H9 (cell line): ENCODE measurements at regions not wholly inside any gene's neighbourhood (a gene's known extent, or its start where the extent isn't known, plus 50 kb on each side); places are given as distances from the start of the nearest gene placed in this dataset.

Source experiments
- DNase-seq: peaks from one replicate; pipeline ENCODE4 v3.0.0-alpha.2; 2017
- H2AFZ ChIP-seq: one replicate; pipeline ENCODE4 v1.6.1; 2013; ENCODE audit warnings: mild to moderate bottlenecking, low read length, control low read depth, moderate library complexity
- H2AK5ac ChIP-seq: 2 replicates; pipeline ENCODE4 v1.6.1; 2013; ENCODE audit warnings: low read length, control low read depth, mixed read lengths; ENCODE audit not compliant: insufficient read length
- H2BK120ac ChIP-seq: one replicate; pipeline ENCODE4 v1.6.1; 2013; ENCODE audit warnings: low read depth, mild to moderate bottlenecking, low read length, control low read depth, inconsistent platforms; ENCODE audit not compliant: poor library complexity, severe bottlenecking
- H2BK12ac ChIP-seq: 2 replicates; pipeline ENCODE4 v1.6.1; 2013; ENCODE audit warnings: low read length, control low read depth, mixed read lengths, low read depth; ENCODE audit not compliant: insufficient read length
- H2BK15ac ChIP-seq: 2 replicates; pipeline ENCODE4 v1.6.1; 2013; ENCODE audit warnings: low read depth, low read length, control low read depth
- H2BK20ac ChIP-seq: one replicate; pipeline ENCODE4 v1.6.1; 2013; ENCODE audit warnings: low read depth, mild to moderate bottlenecking, low read length, control low read depth, inconsistent platforms; ENCODE audit not compliant: poor library complexity, severe bottlenecking
- H2BK5ac ChIP-seq: 2 replicates; pipeline ENCODE4 v1.6.1; 2013; ENCODE audit warnings: low read length, control low read depth, mixed read lengths; ENCODE audit not compliant: insufficient read length
- H3K14ac ChIP-seq: 2 replicates; pipeline ENCODE4 v1.6.1; 2013; ENCODE audit warnings: low read length, control low read depth; ENCODE audit not compliant: insufficient read depth
- H3K18ac ChIP-seq: 2 replicates; pipeline ENCODE4 v1.6.1; 2013; ENCODE audit warnings: low read depth, mild to moderate bottlenecking, mixed read lengths, low read length, control low read depth; ENCODE audit not compliant: insufficient read length
- H3K23ac ChIP-seq: 2 replicates; pipeline ENCODE4 v1.6.1; 2013; ENCODE audit warnings: low read length, control low read depth, mixed read lengths, low read depth; ENCODE audit not compliant: insufficient read length
- H3K23me2 ChIP-seq: 2 replicates; pipeline ENCODE4 v1.6.1; 2013; ENCODE audit warnings: low read depth, mild to moderate bottlenecking, mixed read lengths, low read length, control low read depth; ENCODE audit not compliant: insufficient read length, poor library complexity, severe bottlenecking
- H3K27ac ChIP-seq: 2 replicates; pipeline ENCODE4 v1.5.1; 2013; ENCODE audit warnings: low read length, control low read depth, mixed read lengths, low read depth; ENCODE audit not compliant: insufficient read length
- H3K27me3 ChIP-seq: 2 replicates; pipeline ENCODE4 v1.6.1; 2013; ENCODE audit warnings: low read length, control low read depth, inconsistent platforms; ENCODE audit not compliant: insufficient read depth
- H3K4ac ChIP-seq: 2 replicates; pipeline ENCODE4 v1.6.1; 2013; ENCODE audit warnings: low read depth, mild to moderate bottlenecking, control low read depth, inconsistent platforms, low read length, moderate library complexity
- H3K4me1 ChIP-seq: 2 replicates; pipeline ENCODE4 v1.6.1; 2013; ENCODE audit warnings: low read length, control low read depth, inconsistent platforms; ENCODE audit not compliant: insufficient read depth
- H3K4me2 ChIP-seq: 2 replicates; pipeline ENCODE4 v1.6.1; 2013; ENCODE audit warnings: low read length, control low read depth, mixed read lengths; ENCODE audit not compliant: insufficient read length, insufficient read depth
- H3K56ac ChIP-seq: 2 replicates; pipeline ENCODE4 v1.6.1; 2013; ENCODE audit warnings: low read depth, mild to moderate bottlenecking, mixed read lengths, low read length, control low read depth; ENCODE audit not compliant: insufficient read length
- H3K79me1 ChIP-seq: 2 replicates; pipeline ENCODE4 v1.6.1; 2013; ENCODE audit warnings: low read depth, mild to moderate bottlenecking, moderate library complexity, low read length, control low read depth, inconsistent platforms; ENCODE audit not compliant: insufficient read depth, poor library complexity, severe bottlenecking
- H3K79me2 ChIP-seq: 2 replicates; pipeline ENCODE4 v1.6.1; 2013; ENCODE audit warnings: low read length, control low read depth, inconsistent platforms; ENCODE audit not compliant: insufficient read depth
- H3K9ac ChIP-seq: 2 replicates; pipeline ENCODE4 v1.6.1; 2013; ENCODE audit warnings: low read length, control low read depth, mixed read lengths; ENCODE audit not compliant: insufficient read length; ENCODE audit errors: extremely low read depth
- H3K9me3 ChIP-seq: one replicate; pipeline ENCODE4 v1.6.1; 2013; ENCODE audit warnings: low read depth, low read length, inconsistent platforms; ENCODE audit not compliant: control insufficient read depth
- H3T11ph ChIP-seq: one replicate; pipeline ENCODE4 v1.6.1; 2013; ENCODE audit warnings: mild to moderate bottlenecking, low read length, control low read depth, inconsistent platforms
- H4K20me1 ChIP-seq: one replicate; pipeline ENCODE4 v1.6.1; 2013; ENCODE audit not compliant: control insufficient read depth, insufficient read length, insufficient read depth
- H4K5ac ChIP-seq: 2 replicates; pipeline ENCODE4 v1.6.1; 2013; ENCODE audit warnings: low read depth, mild to moderate bottlenecking, mixed read lengths, low read length, control low read depth; ENCODE audit not compliant: insufficient read length
- H4K8ac ChIP-seq: replicated peaks from 2 replicates; pipeline ENCODE4 v1.6.1; 2013; ENCODE audit warnings: low read length, control low read depth, mixed read lengths, low read depth; ENCODE audit not compliant: insufficient read length
- H4K91ac ChIP-seq: 2 replicates; pipeline ENCODE4 v1.6.1; 2013; ENCODE audit warnings: low read depth, mild to moderate bottlenecking, moderate library complexity, mixed read lengths, low read length, control low read depth; ENCODE audit not compliant: insufficient read length
- H3K27ac Mint-ChIP-seq, 3 experiments: 2 replicates in 2 of 3; 3 replicates in 1 of 3; pipeline ENCODE4 v1.8.0; 2020 to 2021; ENCODE audit warnings: mixed read lengths in 3 of 3, mild to moderate bottlenecking in 1 of 3, moderate library complexity in 1 of 3
- H3K27me3 Mint-ChIP-seq: 2 replicates; pipeline ENCODE4 v1.8.0; 2021; ENCODE audit warnings: low read depth, mild to moderate bottlenecking, moderate library complexity, mixed read lengths
- H3K36me3 Mint-ChIP-seq, 3 experiments: 2 replicates in 2 of 3; 3 replicates in 1 of 3; pipeline ENCODE4 v1.8.0; 2020 to 2021; ENCODE audit warnings: low read depth in 3 of 3, mixed read lengths in 3 of 3; ENCODE audit not compliant: insufficient read depth in 1 of 3
- H3K4me1 Mint-ChIP-seq, 2 experiments: 2 replicates each; pipeline ENCODE4 v1.8.0; 2020; ENCODE audit warnings: mixed read lengths in 2 of 2
- H3K4me3 Mint-ChIP-seq, 2 experiments: 2 replicates in 1 of 2; 3 replicates in 1 of 2; pipeline ENCODE4 v1.8.0; 2020 to 2021; ENCODE audit warnings: mild to moderate bottlenecking in 2 of 2, mixed read lengths in 2 of 2, moderate library complexity in 1 of 2
- H3K9me3 Mint-ChIP-seq, 2 experiments: 2 replicates in 1 of 2; 3 replicates in 1 of 2; pipeline ENCODE4 v1.8.0; 2020; ENCODE audit warnings: mild to moderate bottlenecking in 2 of 2, mixed read lengths in 2 of 2, moderate library complexity in 1 of 2
- CTCF ChIP-seq: fragments of 200-600 bp; sonication (generic); conservative IDR thresholded peaks from 3 replicates; pipeline ENCODE4 v1.8.0; 2021; ENCODE audit warnings: antibody characterized with exemption, mild to moderate bottlenecking
- WGBS: extraction: QIAGEN DNeasy Blood & Tissue Kit; methylation state at CpG from one replicate; pipeline ENCODE4 v1.1.7; 2013; ENCODE audit warnings: missing lambda C conversion rate, low lambda C conversion rate, mixed read lengths; ENCODE audit not compliant: insufficient read length; ENCODE audit errors: extremely low coverage; 5-methylcytosine and 5-hydroxymethylcytosine counted together

- TF ChIP-seq CTCF, result no peak
- Histone ChIP-seq H3K79me1 (no peaks in the 10 kb centered on the region), H2BK15ac (no peak overlapping the region), H3K4ac (no peak overlapping the region), H3K56ac (no peak overlapping the region), H3K4me2 (no peak overlapping the region), H4K91ac (no peak overlapping the region), H4K20me1 (no peaks in the 10 kb centered on the region), H2AFZ (no peak overlapping the region), H3K27ac (no peak overlapping the region), H3K9ac (no peak overlapping the region), H3K79me2 (no peaks in the 10 kb centered on the region), H3T11ph (no peak overlapping the region), H2AK5ac (no peak overlapping the region), H3K9me3 (peaks cover under 1% of the 10 kb centered on the region), H4K8ac (no peak overlapping the region), H3K14ac (no peak overlapping the region), H2BK120ac (no peak overlapping the region), H3K18ac (no peak overlapping the region), H2BK20ac (no peak overlapping the region), H3K23me2 (no peaks in the 10 kb centered on the region), H2BK5ac (no peak overlapping the region), H4K5ac (no peak overlapping the region), H3K4me1 (no peaks in the 10 kb centered on the region), H3K27me3 (no peaks in the 10 kb centered on the region), H3K23ac (no peak overlapping the region), H2BK12ac (no peak overlapping the region)
- Mint-ChIP-seq H3K27me3 (no peaks in the 10 kb centered on the region), H3K9me3 (peaks cover 0 to 2% of the 10 kb centered on the region in 2 experiments; a peak in 3 of 5 replicates), H3K4me3 (no peak overlapping the region), H3K36me3 (no peaks in the 10 kb centered on the region), H3K4me1 (no peaks in the 10 kb centered on the region), H3K27ac (no peak overlapping the region)
- no CpG with 5 or more reads among the region's 4 CpGs for WGBS
- DNase-seq, result no peak
Observed at GRCh38 chr15:39411102-39411989, 169.5 kb upstream of the THBS1 start.
